CD4-positive, alpha-beta T cell (primary cell): ENCODE measurements at regions not wholly inside any gene's neighbourhood (a gene's known extent, or its start where the extent isn't known, plus 50 kb on each side); places are given as distances from the start of the nearest gene placed in this dataset.

Source experiments
- ATAC-seq: fragments of 200-7000 bp; cut with Tn5 transposase; one replicate; pipeline ENCODE4 v1.10.0; 2022; ENCODE audit warnings: mild to moderate bottlenecking; ENCODE audit not compliant: poor library complexity
- CTCF ChIA-PET: fragments of 350-600 bp; sonication (Branson Sonifier 250); formaldehyde crosslinking; loops from one replicate; lab custom pipeline; 2021; ENCODE audit warnings: antibody characterized with exemption, inconsistent platforms; lab: Charles Lee
- POLR2A ChIA-PET: fragments of 350-600 bp; sonication (Branson Sonifier 250); formaldehyde crosslinking; loops from one replicate; lab custom pipeline; 2021; ENCODE audit warnings: antibody characterized with exemption, inconsistent platforms; lab: Charles Lee
- DNase-seq, 14 experiments: peaks; one replicate each; pipeline ENCODE4 v3.0.0-alpha.2; 2013 to 2020; ENCODE audit warnings: mixed read lengths in 2 of 14
- H3K27ac ChIP-seq, 2 donors: one replicate each; pipeline versions ENCODE4 v1.5.1 to v1.7.0; 2013; ENCODE audit warnings: low read length in 2 of 2, low read depth in 1 of 2, mild to moderate bottlenecking in 1 of 2
- H3K27me3 ChIP-seq, 2 experiments: 1 replicate in 1 of 2; 2 replicates in 1 of 2; pipeline versions ENCODE4 v1.6.1 to v1.7.0; 2013; ENCODE audit warnings: low read length in 2 of 2, control low read depth in 1 of 2, mild to moderate bottlenecking in 1 of 2, moderate library complexity in 1 of 2; ENCODE audit not compliant: insufficient read depth in 2 of 2, control insufficient read depth in 1 of 2
- H3K36me3 ChIP-seq: one replicate; pipeline ENCODE4 v1.6.1; 2013; ENCODE audit warnings: low read length, control low read depth; ENCODE audit not compliant: insufficient read depth
- H3K4me1 ChIP-seq: one replicate; pipeline ENCODE4 v1.6.1; 2013; ENCODE audit warnings: low read length, control low read depth; ENCODE audit not compliant: insufficient read depth
- H3K4me3 ChIP-seq: one replicate; pipeline ENCODE4 v1.5.1; 2013; ENCODE audit warnings: mild to moderate bottlenecking, low read length, moderate library complexity
- H3K9me3 ChIP-seq, 2 experiments: 1 replicate in 1 of 2; 2 replicates in 1 of 2; pipeline versions ENCODE4 v1.6.1 to v1.7.0; 2013; ENCODE audit warnings: low read length in 2 of 2, mild to moderate bottlenecking in 2 of 2, control low read depth in 1 of 2, moderate library complexity in 1 of 2; ENCODE audit not compliant: control insufficient read depth in 1 of 2, insufficient read depth in 1 of 2
- H3K27ac Mint-ChIP-seq: one replicate; pipeline ENCODE4 v1.8.0; 2020; ENCODE audit warnings: mixed read lengths
- H3K27me3 Mint-ChIP-seq: one replicate; pipeline ENCODE4 v1.8.0; 2021; ENCODE audit warnings: mixed read lengths
- H3K36me3 Mint-ChIP-seq: one replicate; pipeline ENCODE4 v1.8.0; 2021; ENCODE audit warnings: low read depth, mixed read lengths
- H3K4me1 Mint-ChIP-seq: one replicate; pipeline ENCODE4 v1.8.0; 2021; ENCODE audit warnings: low read depth, mixed read lengths
- H3K4me3 Mint-ChIP-seq: one replicate; pipeline ENCODE4 v1.8.0; 2020; ENCODE audit warnings: mild to moderate bottlenecking, mixed read lengths
- H3K9me3 Mint-ChIP-seq: one replicate; pipeline ENCODE4 v1.8.0; 2020; ENCODE audit warnings: mixed read lengths
- intact Hi-C, 2 experiments: fragments of 100-400 bp; cut with DNase I in 1 of 2; cut with micrococcal nuclease in 1 of 2; formaldehyde crosslinking; loops; one replicate each; pipeline versions ENCODE4 v1.15.1 to v1.9.0; 2023 to 2025; cut with DNase I, micrococcal nuclease
- TF ChIP-seq, protein P1 (sequence below): fragments of 200-600 bp; IDR thresholded peaks from one replicate; pipeline ENCODE4 v1.8.0; 2022; ENCODE audit warnings: antibody characterized with exemption, mild to moderate bottlenecking

GRCh38 chr4:123649250-123649644, 252.7 kb downstream of the SPRY1 start:
- H3K27ac Mint-ChIP-seq, result no peak overlapping the region
- Histone ChIP-seq H3K4me3 (no peak overlapping the region), H3K9me3 (no peaks in the 10 kb centered on the region), H3K27ac (no peak overlapping the region), H3K4me1 (no peaks in the 10 kb centered on the region), H3K27me3 (no peaks in the 10 kb centered on the region), H3K36me3 (no peaks in the 10 kb centered on the region)
- ChIA-PET CTCF (no interaction called here), POLR2A (no interaction called here)
- no peaks in the 10 kb centered on the region for H3K4me1 Mint-ChIP-seq
- intact Hi-C loops, result no loop called here
- no peaks in the 10 kb centered on the region for H3K36me3 Mint-ChIP-seq
- TF ChIP-seq, protein P1, sequence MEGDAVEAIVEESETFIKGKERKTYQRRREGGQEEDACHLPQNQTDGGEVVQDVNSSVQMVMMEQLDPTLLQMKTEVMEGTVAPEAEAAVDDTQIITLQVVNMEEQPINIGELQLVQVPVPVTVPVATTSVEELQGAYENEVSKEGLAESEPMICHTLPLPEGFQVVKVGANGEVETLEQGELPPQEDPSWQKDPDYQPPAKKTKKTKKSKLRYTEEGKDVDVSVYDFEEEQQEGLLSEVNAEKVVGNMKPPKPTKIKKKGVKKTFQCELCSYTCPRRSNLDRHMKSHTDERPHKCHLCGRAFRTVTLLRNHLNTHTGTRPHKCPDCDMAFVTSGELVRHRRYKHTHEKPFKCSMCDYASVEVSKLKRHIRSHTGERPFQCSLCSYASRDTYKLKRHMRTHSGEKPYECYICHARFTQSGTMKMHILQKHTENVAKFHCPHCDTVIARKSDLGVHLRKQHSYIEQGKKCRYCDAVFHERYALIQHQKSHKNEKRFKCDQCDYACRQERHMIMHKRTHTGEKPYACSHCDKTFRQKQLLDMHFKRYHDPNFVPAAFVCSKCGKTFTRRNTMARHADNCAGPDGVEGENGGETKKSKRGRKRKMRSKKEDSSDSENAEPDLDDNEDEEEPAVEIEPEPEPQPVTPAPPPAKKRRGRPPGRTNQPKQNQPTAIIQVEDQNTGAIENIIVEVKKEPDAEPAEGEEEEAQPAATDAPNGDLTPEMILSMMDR, result no peak
- DNase-seq (no peak), ATAC-seq (no peak)
- no peaks in the 10 kb centered on the region for H3K27me3 Mint-ChIP-seq
- no peaks in the 10 kb centered on the region for H3K9me3 Mint-ChIP-seq
- H3K4me3 Mint-ChIP-seq, result no peak overlapping the region

DNA sequence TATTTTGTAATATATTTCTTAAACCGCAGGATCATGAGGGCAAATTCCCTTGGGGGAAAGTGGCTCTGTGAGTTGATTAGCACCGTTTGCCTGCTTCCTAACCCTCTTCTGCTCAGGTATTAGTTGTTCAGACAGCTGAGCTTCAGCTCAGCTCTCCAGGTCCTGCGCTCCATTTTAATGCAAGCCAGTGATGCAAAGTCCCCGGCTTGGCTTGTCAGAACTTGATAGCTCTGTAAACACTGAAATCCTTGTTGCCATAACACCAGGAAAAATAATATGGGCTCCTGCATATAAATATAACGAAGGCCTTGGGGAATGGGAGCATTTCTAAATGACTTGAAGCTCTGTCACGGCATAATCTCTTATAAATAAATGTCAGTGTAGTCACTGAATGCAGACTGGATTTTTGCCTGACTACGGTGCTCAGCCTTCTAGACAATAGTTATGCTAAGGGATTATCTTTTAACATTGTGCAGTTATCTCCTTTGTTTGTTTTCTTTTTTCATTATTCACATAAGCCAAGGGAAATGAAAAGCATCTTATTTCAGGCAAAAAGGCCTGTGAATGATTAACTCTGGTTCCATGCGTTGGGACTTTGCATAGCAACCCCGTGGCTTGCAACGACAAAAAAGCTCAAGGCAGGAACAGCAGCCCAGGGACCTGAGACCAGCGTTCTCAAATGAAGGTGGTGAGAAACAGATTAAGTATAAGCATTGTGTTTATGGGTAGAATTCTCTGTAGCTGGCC, 253.2 kb downstream of the SPRY1 start:
- DNase-seq (no peak), ATAC-seq (no peak)
- no peaks in the 10 kb centered on the region for H3K27me3 Mint-ChIP-seq
- H3K36me3 Mint-ChIP-seq, result no peaks in the 10 kb centered on the region
- no peak overlapping the region for H3K4me3 ChIP-seq
- intact Hi-C loops, result loop anchor here in 1 of 2 experiments (10.0 kb wide), 1 partner anchor 85 kb away; no protein-coding TSS in a partner anchor
- H3K36me3 ChIP-seq, result no peaks in the 10 kb centered on the region
- TF ChIP-seq, protein P1, result no peak
- H3K9me3 ChIP-seq, result no peaks in the 10 kb centered on the region
- H3K4me1 Mint-ChIP-seq, result no peaks in the 10 kb centered on the region
- H3K27ac Mint-ChIP-seq, result no peak overlapping the region
- H3K27ac ChIP-seq, result no peak overlapping the region
- ChIA-PET CTCF (no interaction called here), POLR2A (no interaction called here)
- H3K4me1 ChIP-seq, result no peaks in the 10 kb centered on the region
- no peaks in the 10 kb centered on the region for H3K9me3 Mint-ChIP-seq
- H3K4me3 Mint-ChIP-seq, result no peak overlapping the region
- no peaks in the 10 kb centered on the region for H3K27me3 ChIP-seq

DNA sequence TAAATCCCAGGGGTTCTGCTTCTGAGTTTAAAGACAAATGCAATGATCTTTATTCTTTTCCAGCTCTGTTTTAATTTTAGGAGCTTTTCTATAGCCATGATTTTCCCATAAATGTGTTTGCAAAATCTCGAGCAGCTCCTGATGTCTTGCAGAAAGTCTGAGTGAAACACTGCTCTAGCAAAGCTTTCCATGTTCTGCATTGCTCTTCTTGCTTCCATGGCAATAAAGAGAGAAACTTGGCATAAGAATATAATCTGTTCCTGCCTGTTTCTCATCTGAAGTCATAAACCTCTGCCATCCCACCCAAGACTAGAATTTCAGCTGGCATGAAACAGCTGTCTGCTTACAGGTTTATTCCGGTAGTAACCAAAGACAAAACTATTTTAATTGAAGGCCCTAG, 254.5 kb downstream of the SPRY1 start:
- H3K9me3 ChIP-seq, result peaks cover 0 to under 1% of the 10 kb centered on the region in 2 experiments
- Mint-ChIP-seq H3K4me1 (no peaks in the 10 kb centered on the region), H3K9me3 (no peaks in the 10 kb centered on the region), H3K36me3 (no peaks in the 10 kb centered on the region), H3K27ac (no peak overlapping the region), H3K27me3 (no peaks in the 10 kb centered on the region), H3K4me3 (no peak overlapping the region)
- ChIA-PET CTCF (interaction anchor here (0.5 kb wide), 1 partner anchor 545 kb away, joined by 4 read pairs; no protein-coding TSS in a partner anchor), POLR2A (no interaction called here)
- intact Hi-C loops, result loop anchor here in 1 of 2 experiments (10.0 kb wide), 1 partner anchor 86 kb away; no protein-coding TSS in a partner anchor
- DNase-seq (no peak), ATAC-seq (no peak)
- no peaks in the 10 kb centered on the region for H3K27me3 ChIP-seq
- TF ChIP-seq, protein P1, result no peak
- no peak overlapping the region for H3K27ac ChIP-seq
- H3K4me3 ChIP-seq, result no peak overlapping the region
- no peaks in the 10 kb centered on the region for H3K36me3 ChIP-seq
- no peaks in the 10 kb centered on the region for H3K4me1 ChIP-seq
